Posterior vena cava (tissue), 2 donors: ENCODE measurements at regions not wholly inside any gene's neighbourhood (a gene's known extent, or its start where the extent isn't known, plus 50 kb on each side); places are given as distances from the start of the nearest gene placed in this dataset.

ENCODE experiments used
- DNase-seq: peaks from one replicate; pipeline ENCODE4 v3.0.0-alpha.2; 2020; ENCODE audit warnings: low spot score
- intact Hi-C, 2 donors: fragments of 100-400 bp; cut with DNase I; formaldehyde crosslinking; loops; one replicate each; pipeline versions ENCODE4 v1.14.1 to v1.14.2; 2022 to 2023
- donor health status: DM: yes; HTN: yes; CAD: no.
- donor health status: DM: yes; HTN: yes; CAD: no.

GRCh38 chr15:27702581-27702980 is 396.5 kb downstream of the OCA2 start:
- intact Hi-C loops = loop anchor here in 1 of 2 donors (5.0 kb wide), 1 partner anchor 295 kb away; no protein-coding TSS in a partner anchor

GRCh38 chr15:27701956-27702355 is 397.2 kb downstream of the OCA2 start:
- intact Hi-C loops = loop anchor here in 1 of 2 donors (5.0 kb wide), 1 partner anchor 295 kb away; no protein-coding TSS in a partner anchor
- DNase-seq = no peak

More at GRCh38 chr15:27702581-27702980, 396.5 kb downstream of the OCA2 start:
- no peak for DNase-seq

GRCh38 chr15:27701014-27701413 is 398.1 kb downstream of the OCA2 start:
- intact Hi-C loops = loop anchor here in 1 of 2 donors (5.0 kb wide), 1 partner anchor 294 kb away; no protein-coding TSS in a partner anchor
- no peak for DNase-seq

- DNase-seq = no peak
- intact Hi-C loops = loop anchor here in 1 of 2 donors (5.0 kb wide), 1 partner anchor 292 kb away; no protein-coding TSS in a partner anchor
Measured at GRCh38 chr15:27699699-27700098, 399.4 kb downstream of the OCA2 start.

GRCh38 chr15:27696530-27696929 is 402.6 kb downstream of the OCA2 start:
- DNase-seq = no peak
- intact Hi-C loops = no loop called here

GRCh38 chr15:27695726-27696125 is 403.4 kb downstream of the OCA2 start:
- intact Hi-C loops = no loop called here
- no peak for DNase-seq

- intact Hi-C loops = no loop called here
- DNase-seq = no peak
Measured at GRCh38 chr15:27694506-27695087, 404.5 kb downstream of the OCA2 start.

GRCh38 chr15:27693280-27693679 is 405.8 kb downstream of the OCA2 start:
- intact Hi-C loops = no loop called here
- no peak for DNase-seq

GRCh38 chr15:27692438-27692837 is 406.7 kb downstream of the OCA2 start:
- DNase-seq = no peak
- intact Hi-C loops = no loop called here

GRCh38 chr15:27690290-27690689 is 408.8 kb downstream of the OCA2 start:
- intact Hi-C loops = no loop called here
- DNase-seq = no peak

- no peak for DNase-seq
- intact Hi-C loops = no loop called here
Measured at GRCh38 chr15:27686971-27687370, 412.1 kb downstream of the OCA2 start.

GRCh38 chr15:27686369-27686768 is 412.7 kb downstream of the OCA2 start:
- no peak for DNase-seq
- intact Hi-C loops = no loop called here

GRCh38 chr15:27685644-27686043 is 413.5 kb downstream of the OCA2 start:
- intact Hi-C loops = no loop called here
- no peak for DNase-seq

- intact Hi-C loops = no loop called here
- no peak for DNase-seq
Measured at GRCh38 chr15:27683121-27683520, 416.0 kb downstream of the OCA2 start.

GRCh38 chr15:27681038-27681437 is 418.1 kb downstream of the OCA2 start:
- intact Hi-C loops = no loop called here
- DNase-seq = no peak

GRCh38 chr15:27679731-27680471 is 419.2 kb downstream of the OCA2 start:
- DNase-seq = no peak
- intact Hi-C loops = no loop called here

- intact Hi-C loops = no loop called here
- DNase-seq = no peak
Measured at GRCh38 chr15:27679203-27679602, 419.9 kb downstream of the OCA2 start.

- intact Hi-C loops = no loop called here
- DNase-seq = no peak
Measured at GRCh38 chr15:27677951-27678350, 421.2 kb downstream of the OCA2 start.

- DNase-seq = no peak
- intact Hi-C loops = no loop called here
Measured at GRCh38 chr15:27676647-27677046, 422.5 kb downstream of the OCA2 start.

GRCh38 chr15:27675571-27675970 is 423.5 kb downstream of the OCA2 start:
- DNase-seq = no peak
- intact Hi-C loops = no loop called here

- intact Hi-C loops = no loop called here
Measured at GRCh38 chr15:27674826-27675225, 424.3 kb downstream of the OCA2 start.

More at GRCh38 chr15:27674826-27675225, 424.3 kb downstream of the OCA2 start:
- no peak for DNase-seq
